ENCODE measurements at regions not wholly inside any gene's neighbourhood (a gene's known extent, or its start where the extent isn't known, plus 50 kb on each side); places are given as distances from the start of the nearest gene placed in this dataset.

DNA sequence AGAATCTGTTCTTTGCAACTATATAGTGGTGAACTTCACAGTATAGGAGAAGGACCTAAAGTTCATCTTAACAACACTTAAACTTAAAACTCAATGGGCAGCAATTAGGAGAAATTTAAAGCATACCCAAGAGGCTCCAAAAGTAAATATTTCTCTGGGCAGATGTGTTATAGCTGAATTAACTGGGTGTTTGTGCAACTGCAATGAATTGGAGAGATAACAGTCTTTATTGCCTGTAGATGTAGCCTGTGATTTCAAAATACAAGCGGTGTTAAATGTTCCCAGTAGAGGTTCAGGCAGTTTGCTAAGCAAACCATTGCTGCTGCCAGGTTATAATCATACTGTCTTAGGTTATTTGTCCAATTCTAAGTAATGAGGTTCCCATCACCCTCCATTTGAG, 294.1 kb upstream of the MTNR1B start:
- no peak for DNase-seq

- DNase-seq, result no peak
These were observed 293.6 kb upstream of the MTNR1B start for GRCh38 chr11:92675810-92676209.

- DNase-seq, result no peak
These were observed 291.3 kb upstream of the MTNR1B start for GRCh38 chr11:92678008-92678611.

DNA sequence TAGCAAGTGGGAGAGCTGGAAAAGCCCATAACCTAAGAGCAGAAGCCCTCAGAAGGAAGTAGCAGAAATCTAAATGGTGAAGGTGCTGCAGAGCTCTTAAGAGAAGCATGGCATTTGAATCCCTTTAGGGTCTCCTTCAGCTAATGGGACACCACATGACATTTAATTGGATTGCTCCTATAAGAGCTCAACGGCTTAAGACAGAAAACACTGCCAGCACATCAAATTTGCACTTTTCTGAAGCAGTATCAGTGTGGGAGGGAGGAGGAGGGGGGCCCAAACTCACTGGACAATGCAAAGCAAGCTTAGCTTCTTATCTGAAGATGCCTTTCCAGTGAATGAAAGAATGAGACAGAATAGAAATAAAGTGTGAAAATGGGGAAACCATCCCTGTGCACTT, 287.9 kb upstream of the MTNR1B start:
- peak; percentile 25 to 70 for DNase-seq

DNA sequence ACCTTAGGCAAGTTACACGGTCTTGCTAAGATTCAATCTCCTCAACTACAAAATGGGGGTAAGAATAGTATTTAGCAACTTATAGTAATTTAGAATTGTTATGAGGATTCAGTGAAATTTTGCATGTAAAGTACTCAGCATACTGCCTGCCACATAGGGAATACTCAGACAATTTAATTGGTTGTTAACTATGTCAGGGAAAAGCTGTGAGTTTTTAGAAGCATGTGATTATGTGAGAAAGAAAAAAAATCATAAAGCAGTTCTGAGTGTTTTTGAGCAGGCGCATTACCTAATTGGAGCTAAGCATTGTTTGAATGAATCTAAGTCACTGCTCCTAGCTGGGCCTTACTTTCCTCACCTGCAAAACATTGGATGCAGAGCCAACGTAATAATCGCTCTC, 287.3 kb upstream of the MTNR1B start:
- DNase-seq, result no peak

GRCh38 chr11:92682952-92683351, 286.5 kb upstream of the MTNR1B start:
- no peak for DNase-seq

- DNase-seq, result no peak
These were observed 284.4 kb upstream of the MTNR1B start for GRCh38 chr11:92685049-92685448.

DNA sequence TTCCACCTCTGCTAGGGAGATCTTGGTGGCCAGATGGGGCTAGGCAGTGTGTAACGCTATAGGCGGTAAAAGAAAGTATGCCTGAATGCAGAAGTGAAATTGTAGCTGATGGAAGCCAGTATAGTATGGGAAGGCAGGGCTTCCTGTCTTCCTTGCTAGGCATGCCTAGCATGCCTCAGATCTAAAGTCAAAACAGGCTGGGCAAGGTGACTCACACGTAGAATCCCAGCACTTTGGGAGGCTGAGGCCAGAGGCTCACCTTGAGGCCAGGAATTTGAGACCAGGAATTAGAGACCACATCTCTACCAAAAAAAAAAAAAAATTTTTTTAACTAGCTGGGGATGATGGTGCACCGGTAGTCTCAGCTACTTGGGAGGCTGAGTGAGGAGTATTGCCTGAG, 281.7 kb upstream of the MTNR1B start:
- no peak for DNase-seq

GRCh38 chr11:92688416-92688815, 281.0 kb upstream of the MTNR1B start:
- no peak for DNase-seq

DNA sequence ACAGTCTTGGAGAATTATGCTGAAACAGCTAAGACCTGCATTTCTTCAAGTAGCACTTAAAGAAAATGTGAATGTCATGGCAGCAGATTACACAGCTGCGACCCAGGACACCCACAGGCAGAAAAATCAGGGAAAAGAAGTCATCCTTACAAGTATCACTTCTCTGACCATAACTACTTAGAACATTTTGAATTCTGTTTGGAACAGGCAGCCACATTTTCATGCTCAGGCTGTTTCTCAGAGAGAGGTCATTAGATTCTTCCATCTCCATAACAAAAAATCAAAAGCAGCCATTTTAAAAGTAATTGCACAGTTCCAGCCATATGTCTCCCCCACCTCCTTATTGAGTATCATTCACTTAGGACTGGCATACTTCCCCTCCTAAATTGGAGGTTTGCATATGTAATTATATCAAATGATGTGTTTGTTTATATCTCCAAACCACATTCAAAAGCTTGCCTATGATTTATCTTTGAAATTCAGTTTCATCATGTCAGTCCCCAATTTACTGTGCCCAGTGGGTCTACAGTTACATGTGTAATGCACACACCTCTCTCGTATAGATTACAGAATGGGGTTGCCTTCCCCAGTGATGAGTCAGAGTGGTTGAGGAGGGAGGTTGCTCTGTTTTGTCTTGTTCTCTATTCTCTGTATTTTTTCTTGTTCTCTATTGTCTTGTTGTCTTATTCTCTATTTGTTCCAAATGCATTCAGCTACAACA, 276.5 kb upstream of the MTNR1B start:
- DNase-seq, result no peak

GRCh38 chr11:92696076-92696475, 273.4 kb upstream of the MTNR1B start:
- no peak for DNase-seq

- no peak for DNase-seq
These were observed 271.8 kb upstream of the MTNR1B start for GRCh38 chr11:92697461-92698312.

DNA sequence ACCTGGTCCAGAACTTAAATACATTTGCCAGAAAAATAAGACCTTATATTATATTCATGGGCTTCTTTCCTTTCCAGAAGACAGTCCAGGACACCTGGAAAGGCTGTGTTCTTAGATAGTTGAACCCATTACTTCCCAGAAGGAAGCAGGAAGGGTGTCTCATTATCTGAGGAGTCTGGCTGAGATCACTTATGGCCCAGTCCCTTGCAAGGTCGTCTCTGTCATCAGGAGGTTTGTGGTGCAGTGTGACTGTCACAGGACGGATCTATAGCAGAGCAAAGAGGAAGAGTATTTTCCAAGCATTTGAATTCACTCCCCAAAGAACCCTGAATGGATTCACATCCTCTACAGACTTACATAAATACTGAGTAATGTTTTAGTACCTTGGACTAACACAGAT, 270.7 kb upstream of the MTNR1B start:
- DNase-seq, result no peak

GRCh38 chr11:92702037-92702804, 267.2 kb upstream of the MTNR1B start:
- no peak for DNase-seq

GRCh38 chr11:92702805-92703448, 266.5 kb upstream of the MTNR1B start:
- DNase-seq, result no peak

GRCh38 chr11:92703449-92703830, 266.0 kb upstream of the MTNR1B start:
- DNase-seq, result no peak

- DNase-seq, result peak in 1 of 2 experiments; percentile 15
These were observed 262.3 kb upstream of the MTNR1B start for GRCh38 chr11:92707173-92707619.

- no peak for DNase-seq
These were observed 261.8 kb upstream of the MTNR1B start for GRCh38 chr11:92707665-92708064.

GRCh38 chr11:92709329-92709728, 260.1 kb upstream of the MTNR1B start:
- no peak for DNase-seq

DNA sequence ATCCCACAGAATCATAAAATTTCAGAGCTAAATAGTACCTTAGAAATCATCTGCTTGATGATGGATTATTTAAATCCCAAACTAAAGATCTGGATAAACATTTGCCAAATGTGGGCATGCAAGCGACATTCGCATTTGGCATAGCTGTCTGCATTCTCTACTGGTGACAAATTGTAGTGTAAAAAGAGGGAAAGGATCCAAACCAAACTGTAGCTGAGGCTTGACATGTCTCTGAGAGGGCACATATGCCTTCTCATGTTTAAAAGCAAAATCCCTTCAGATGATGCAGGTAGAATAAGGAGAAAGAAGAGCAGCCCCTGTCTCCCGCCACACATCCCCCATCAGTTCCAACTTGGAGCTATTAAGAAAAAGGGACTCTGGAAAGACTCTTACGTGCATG, 257.5 kb upstream of the MTNR1B start:
- DNase-seq, result no peak

DNA sequence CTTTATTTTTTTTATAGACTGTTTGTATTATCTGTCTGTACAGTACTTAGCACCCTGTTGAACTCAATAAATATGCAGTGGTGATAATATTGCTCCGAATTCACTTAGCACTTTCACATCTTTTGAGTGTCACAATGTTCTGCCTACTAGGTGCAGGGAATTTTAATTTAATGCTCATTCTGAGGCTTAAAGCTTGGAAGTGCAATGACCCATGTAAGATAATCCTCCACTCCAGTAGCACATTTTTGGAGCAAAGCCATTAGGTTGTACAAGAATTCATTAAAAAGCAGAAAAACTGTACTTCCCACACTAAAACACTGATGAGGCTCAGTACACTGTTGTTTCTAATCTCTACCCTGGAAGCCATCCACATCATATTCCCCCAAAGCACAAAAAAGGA, 255.3 kb upstream of the MTNR1B start:
- DNase-seq, result no peak

- no peak for DNase-seq
These were observed 252.2 kb upstream of the MTNR1B start for GRCh38 chr11:92717240-92717639.

DNA sequence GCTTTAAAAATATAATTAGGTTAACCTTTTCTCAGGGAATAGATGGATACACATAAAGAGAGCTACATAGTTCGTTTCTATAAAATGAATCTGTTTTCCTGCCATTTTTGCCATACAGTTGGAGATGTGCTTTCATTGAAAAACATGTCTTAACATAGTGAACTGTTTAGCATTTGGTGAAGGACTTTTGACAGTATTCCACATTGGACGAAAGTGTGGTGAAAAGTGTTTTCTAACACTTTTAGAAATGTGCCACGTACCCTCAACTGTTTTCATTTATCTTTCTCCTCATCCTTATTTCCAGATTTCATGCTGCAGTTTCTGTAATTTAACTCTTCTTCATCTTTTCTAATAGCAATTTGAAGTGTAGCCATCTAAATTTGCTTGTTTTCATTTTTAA, 249.1 kb upstream of the MTNR1B start:
- no peak for DNase-seq

Measured in NCI-H524 (cell line).